Heart left ventricle (tissue), 16 donors: ENCODE measurements at regions not wholly inside any gene's neighbourhood (a gene's known extent, or its start where the extent isn't known, plus 50 kb on each side); places are given as distances from the start of the nearest gene placed in this dataset.
A peak's percentile ranks its signal among the peaks of the same experiment; 100 is the strongest.

ENCODE experiments used
- ATAC-seq, 4 donors: fragments of 200-7000 bp; cut with Tn5 transposase; one replicate each; pipeline ENCODE4 v1.9.1; 2020 to 2022; ENCODE audit warnings: moderate library complexity in 4 of 4, mild to moderate bottlenecking in 3 of 4, moderate number of reproducible peaks in 1 of 4
- DNase-seq, 5 donors: peaks; one replicate each; pipeline ENCODE4 v3.0.0-alpha.2; 2020
- H3K27ac ChIP-seq, 12 donors: fragments of 200-600 bp; sonication (generic) in 4 of 12; one replicate each; pipeline versions ENCODE4 v1.5.0 to v1.8.0; 2016 to 2022; ENCODE audit warnings: mild to moderate bottlenecking in 2 of 12
- H3K27me3 ChIP-seq, 9 donors: fragments of 200-600 bp; sonication (generic) in 2 of 9; one replicate each; pipeline versions ENCODE4 v1.5.1 to v1.8.0; 2016 to 2022; ENCODE audit warnings: mild to moderate bottlenecking in 3 of 9
- H3K36me3 ChIP-seq, 9 donors: fragments of 200-600 bp; sonication (generic) in 2 of 9; one replicate each; pipeline versions ENCODE4 v1.5.0 to v1.8.0; 2018 to 2022; ENCODE audit warnings: mild to moderate bottlenecking in 2 of 9
- H3K4me1 ChIP-seq, 12 donors: fragments of 200-600 bp; sonication (generic) in 4 of 12; one replicate each; pipeline versions ENCODE4 v1.5.0 to v1.8.0; 2016 to 2022; ENCODE audit warnings: mild to moderate bottlenecking in 3 of 12
- H3K4me3 ChIP-seq, 12 donors: fragments of 200-600 bp; sonication (generic) in 4 of 12; one replicate each; pipeline versions ENCODE4 v1.5.0 to v1.8.0; 2017 to 2022; ENCODE audit warnings: mild to moderate bottlenecking in 9 of 12, moderate library complexity in 4 of 12
- H3K9me3 ChIP-seq, 12 donors: fragments of 200-600 bp; sonication (generic) in 4 of 12; one replicate each; pipeline versions ENCODE4 v1.5.0 to v1.8.0; 2016 to 2022; ENCODE audit warnings: mild to moderate bottlenecking in 1 of 12
- POLR2A ChIP-seq, 2 donors: fragments of 450-650 bp; IDR thresholded peaks; one replicate each; pipeline ENCODE4 v1.6.1; 2017; ENCODE audit warnings: antibody characterized with exemption in 2 of 2, mild to moderate bottlenecking in 2 of 2, moderate library complexity in 2 of 2
- WGBS, 4 donors: extraction: QIAGEN DNeasy Blood & Tissue Kit in 2 of 4; methylation state at CpG; one replicate each; pipeline versions ENCODE4 v1.1.5 to v1.1.7; 2013 to 2018; 5-methylcytosine and 5-hydroxymethylcytosine counted together
- intact Hi-C, 10 donors: fragments of 100-400 bp; cut with DNase I; formaldehyde crosslinking; loops; one replicate each; pipeline versions ENCODE4 v1.11.1 to v1.14.2; 2022
- TF ChIP-seq, protein P1 (sequence below), 12 donors: fragments of 200-600 bp; sonication (generic) in 4 of 12; IDR thresholded peaks; one replicate each; pipeline versions ENCODE4 v1.5.0 to v1.8.0; 2018 to 2022; ENCODE audit warnings: antibody characterized with exemption in 12 of 12, mild to moderate bottlenecking in 5 of 12
- donor health status: ischemic (EF 13 %, LVEDD 7.1; RV severe dilation, severe dysfunction).
- donor health status: healthy with polysubstance abuse.
- donor health status: DM: no; HTN: yes; CAD: no.
- donor health status: DM: no; HTN: no; CAD: no.
- donor health status: ischemic (EF 25% LVEDD 6.9; RV normal size, moderate dysfunction).
- donor health status: ischemic (EF 25% LVEDD 5.7; RV mildly dilated, moderate dysfunction).
- donor health status: healthy.
- donor health status: DM: yes; HTN: yes; CAD: no.
- donor health status: ischemic (EF 35%, LVEDD 5.7; RV mildly dilated, moderate dysfunction).
- donor health status: nonischemic (EF 11% LVEDD 7.7; RV severe dilation, severe dysfunction).
- donor health status: DM: yes; HTN: yes; CAD: no.
- donor health status: PGD.
- donor health status: ischemic (EF 29% LVEDD 5.4; RV normal size, mild dysfunction).
- donor health status: nonischemic (EF 23%, LVEDD 6.1; RV moderate dilation, normal function).

DNA sequence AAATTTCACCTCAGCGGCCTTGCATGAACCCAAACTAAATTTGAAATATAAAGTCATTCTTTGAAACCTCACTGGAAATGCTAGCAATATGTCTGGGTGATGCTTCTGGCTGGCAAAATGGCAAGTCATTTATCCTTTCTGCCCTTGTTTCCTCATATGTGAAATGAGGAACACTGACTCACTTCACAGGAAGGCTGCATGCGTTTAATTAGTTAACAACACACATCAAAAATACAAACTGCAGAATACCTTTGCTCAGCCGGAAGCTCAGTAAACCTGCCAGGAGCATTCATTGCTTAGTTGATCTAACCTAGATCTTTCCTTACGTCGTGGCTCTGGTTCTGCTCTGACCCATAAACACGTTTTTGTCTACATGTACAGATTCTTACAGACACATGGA, 214.2 kb upstream of the ACVR2A start:
- intact Hi-C loops: no loop called here
- no peak overlapping the region for H3K4me3 ChIP-seq
- no peaks in the 10 kb centered on the region for H3K36me3 ChIP-seq
- no peak for DNase-seq
- H3K4me1 ChIP-seq: peaks cover 0 to 37% (median 0%) of the 10 kb centered on the region in 12 donors
- no peaks in the 10 kb centered on the region for H3K9me3 ChIP-seq
- no peak for TF ChIP-seq POLR2A (IDR thresholded peaks at IDR 0.05)
- TF ChIP-seq, protein P1, sequence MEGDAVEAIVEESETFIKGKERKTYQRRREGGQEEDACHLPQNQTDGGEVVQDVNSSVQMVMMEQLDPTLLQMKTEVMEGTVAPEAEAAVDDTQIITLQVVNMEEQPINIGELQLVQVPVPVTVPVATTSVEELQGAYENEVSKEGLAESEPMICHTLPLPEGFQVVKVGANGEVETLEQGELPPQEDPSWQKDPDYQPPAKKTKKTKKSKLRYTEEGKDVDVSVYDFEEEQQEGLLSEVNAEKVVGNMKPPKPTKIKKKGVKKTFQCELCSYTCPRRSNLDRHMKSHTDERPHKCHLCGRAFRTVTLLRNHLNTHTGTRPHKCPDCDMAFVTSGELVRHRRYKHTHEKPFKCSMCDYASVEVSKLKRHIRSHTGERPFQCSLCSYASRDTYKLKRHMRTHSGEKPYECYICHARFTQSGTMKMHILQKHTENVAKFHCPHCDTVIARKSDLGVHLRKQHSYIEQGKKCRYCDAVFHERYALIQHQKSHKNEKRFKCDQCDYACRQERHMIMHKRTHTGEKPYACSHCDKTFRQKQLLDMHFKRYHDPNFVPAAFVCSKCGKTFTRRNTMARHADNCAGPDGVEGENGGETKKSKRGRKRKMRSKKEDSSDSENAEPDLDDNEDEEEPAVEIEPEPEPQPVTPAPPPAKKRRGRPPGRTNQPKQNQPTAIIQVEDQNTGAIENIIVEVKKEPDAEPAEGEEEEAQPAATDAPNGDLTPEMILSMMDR (IDR thresholded peaks at IDR 0.05): no peak
- H3K27me3 ChIP-seq: no peaks in the 10 kb centered on the region
- 64 to 72% (median 69%) methylated on average over 6 of the region's 6 CpGs for WGBS, 4 donors
- peak overlapping the region in 1 of 12 donors; percentile 13 for H3K27ac ChIP-seq
- ATAC-seq: no peak

DNA sequence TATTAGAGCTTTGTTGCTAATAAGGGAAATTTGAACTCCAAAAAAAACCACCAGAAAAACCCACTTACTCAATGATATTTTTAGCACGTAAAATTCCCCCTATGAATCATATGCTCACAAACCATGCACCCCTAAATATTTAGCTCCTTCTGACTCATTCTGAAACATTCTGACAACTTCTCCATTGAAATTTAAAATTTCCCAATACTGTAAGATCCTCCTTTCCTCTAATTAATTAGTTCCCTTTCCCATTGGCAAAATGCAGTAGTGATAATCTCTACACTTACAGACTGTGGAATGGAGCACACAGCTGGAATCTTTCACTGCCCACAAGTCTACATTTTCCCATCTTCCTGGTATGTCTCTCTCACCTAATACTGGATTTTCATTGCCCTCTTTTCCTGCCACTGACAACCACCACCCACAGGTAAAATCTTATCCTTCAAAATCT, 215.8 kb upstream of the ACVR2A start:
- DNase-seq (no peak), ATAC-seq (no peak)
- WGBS, 4 donors: 78 to 83% (median 79%) methylated on average over 1 of the region's 1 CpG
- Histone ChIP-seq H3K4me1 (peaks cover 0 to 33% (median 0%) of the 10 kb centered on the region in 12 donors), H3K27ac (no peak overlapping the region), H3K9me3 (no peaks in the 10 kb centered on the region), H3K36me3 (no peaks in the 10 kb centered on the region), H3K27me3 (no peaks in the 10 kb centered on the region), H3K4me3 (no peak overlapping the region)
- intact Hi-C loops: no loop called here
- TF ChIP-seq POLR2A (IDR thresholded peaks at IDR 0.05): no peak
- TF ChIP-seq, protein P1 (IDR thresholded peaks at IDR 0.05): no peak

DNA sequence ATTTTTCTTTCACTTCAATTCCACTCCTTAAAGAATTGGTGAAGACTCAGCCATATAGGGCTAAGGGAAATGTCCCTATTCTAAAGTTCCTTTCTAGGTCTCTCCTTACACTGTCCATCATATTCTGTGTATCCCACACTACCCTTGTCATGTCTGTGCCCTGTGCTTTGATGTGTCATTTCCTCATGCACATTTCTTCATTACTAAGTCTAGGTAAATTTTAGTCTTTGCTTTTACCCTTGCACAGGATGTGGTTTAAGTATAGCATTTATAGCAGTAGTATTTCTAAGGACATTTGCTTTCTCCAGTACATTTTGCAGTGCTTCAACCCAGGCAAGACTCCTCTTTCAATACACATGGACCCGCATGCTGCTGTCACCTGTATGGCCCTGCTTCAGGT, 221.5 kb upstream of the ACVR2A start:
- WGBS, 4 donors: 86 to 97% (median 95%) methylated on average over 1 of the region's 1 CpG
- H3K4me1 ChIP-seq: no peaks in the 10 kb centered on the region

DNA sequence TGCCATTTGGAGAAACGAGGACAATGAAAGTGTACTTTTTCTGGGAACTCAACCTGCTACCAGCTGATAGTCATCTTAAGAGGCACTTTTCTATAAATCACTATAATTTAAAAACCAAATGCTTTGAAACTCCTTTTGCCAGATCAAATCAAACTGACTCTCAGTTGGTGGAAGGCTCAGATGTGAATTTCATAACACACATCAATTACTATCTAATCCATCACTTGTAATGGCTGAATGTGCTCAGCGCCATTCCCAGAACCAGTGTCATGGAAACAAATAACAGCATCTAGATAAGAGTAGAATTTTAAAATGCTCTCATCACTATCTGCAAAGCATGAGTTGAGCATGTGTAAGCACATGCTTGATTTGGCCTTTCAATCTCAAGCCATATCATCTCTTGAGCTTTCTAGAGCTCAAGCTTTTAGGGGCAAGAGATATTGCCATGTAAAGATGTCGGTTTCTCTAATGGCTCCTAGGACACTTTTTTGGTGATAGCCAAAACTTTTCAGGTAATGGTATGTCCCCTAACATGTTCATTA, 223.1 kb upstream of the ACVR2A start:
- H3K4me3 ChIP-seq: no peak overlapping the region
- no peaks in the 10 kb centered on the region for H3K4me1 ChIP-seq
- H3K9me3 ChIP-seq: no peaks in the 10 kb centered on the region
- no peaks in the 10 kb centered on the region for H3K27me3 ChIP-seq
- no peak for DNase-seq
- no peak for ATAC-seq
- intact Hi-C loops: no loop called here
- H3K27ac ChIP-seq: no peak overlapping the region
- WGBS, 4 donors: 81 to 88% (median 87%) methylated on average over 3 of the region's 3 CpGs
- TF ChIP-seq POLR2A (IDR thresholded peaks at IDR 0.05): no peak
- TF ChIP-seq, protein P1 (IDR thresholded peaks at IDR 0.05): no peak
- no peaks in the 10 kb centered on the region for H3K36me3 ChIP-seq

More for the DNA sequence above, 221.5 kb upstream of the ACVR2A start:
- Histone ChIP-seq H3K4me3 (no peak overlapping the region), H3K27me3 (no peaks in the 10 kb centered on the region), H3K27ac (no peak overlapping the region), H3K9me3 (no peaks in the 10 kb centered on the region), H3K36me3 (no peaks in the 10 kb centered on the region)
- intact Hi-C loops: no loop called here
- TF ChIP-seq, protein P1 (IDR thresholded peaks at IDR 0.05): no peak
- no peak for TF ChIP-seq POLR2A (IDR thresholded peaks at IDR 0.05)
- no peak for ATAC-seq
- no peak for DNase-seq
